ENCODE measurements at regions not wholly inside any gene's neighbourhood (a gene's known extent, or its start where the extent isn't known, plus 50 kb on each side); places are given as distances from the start of the nearest gene placed in this dataset.

DNA sequence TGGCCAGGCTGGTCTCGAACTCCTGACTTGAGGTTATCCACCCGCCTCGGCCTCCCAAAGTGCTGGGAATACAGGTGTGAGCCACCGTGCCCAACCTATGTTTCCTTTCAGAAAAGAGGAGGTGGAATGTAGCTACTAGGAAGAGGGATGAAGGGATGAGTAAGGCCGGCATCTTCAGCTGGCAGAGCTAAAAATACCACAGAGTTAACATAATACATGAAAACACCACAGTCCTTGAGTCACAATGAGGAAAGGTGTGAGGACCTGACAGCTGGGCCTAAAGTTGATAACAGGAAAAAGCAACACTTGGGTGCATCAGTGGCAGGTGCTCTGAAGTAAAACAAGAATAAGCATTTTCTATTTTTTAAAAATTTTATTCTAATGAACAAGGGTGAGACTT is 392.2 kb downstream of the DIPK2A start:
- TF ChIP-seq POLR2A (IDR thresholded peaks at IDR 0.05; ENCODE audit: low read depth, low read length) (no peak), SPI1 (IDR thresholded peaks at IDR 0.05; ENCODE audit: low read depth, low read length) (no peak), POLR2AphosphoS5 (IDR thresholded peaks at IDR 0.05; ENCODE audit: low read depth, low read length) (no peak)

Measured in GM12891 (cell line).